Inflammatory macrophage treated with lipopolysaccharide for 1 hour (primary cell): ENCODE measurements at regions not wholly inside any gene's neighbourhood (a gene's known extent, or its start where the extent isn't known, plus 50 kb on each side); places are given as distances from the start of the nearest gene placed in this dataset.
"Not testable (repeated sequence)": the region's sequence is repeated elsewhere in the genome, so short reads cannot be mapped to it uniquely, and the experiment has no call there.

Experiments
- DNase-seq, 2 donors: peaks; one replicate each; pipeline ENCODE4 v3.0.0-alpha.2; 2020 to 2022

DNA sequence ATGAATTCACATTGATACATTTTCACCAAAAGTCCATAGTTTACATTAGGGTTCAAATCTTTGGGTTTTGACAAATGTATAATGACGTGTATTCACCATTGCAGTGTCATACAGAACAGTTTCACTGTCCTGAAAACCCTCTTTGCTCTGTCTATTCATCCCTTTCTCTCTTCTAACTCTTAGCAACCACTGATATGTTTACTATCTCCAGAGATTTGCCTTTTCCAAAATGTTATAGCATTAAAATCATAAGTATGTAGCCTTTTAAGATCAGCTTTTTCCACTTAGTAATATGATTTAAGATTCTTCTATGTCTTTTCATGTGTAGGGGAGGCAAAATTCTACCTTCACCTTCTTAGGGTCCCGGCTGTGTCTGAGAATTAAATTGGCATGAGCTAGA is 203.8 kb downstream of the TPRG1 start:
- DNase-seq = no peak

DNA sequence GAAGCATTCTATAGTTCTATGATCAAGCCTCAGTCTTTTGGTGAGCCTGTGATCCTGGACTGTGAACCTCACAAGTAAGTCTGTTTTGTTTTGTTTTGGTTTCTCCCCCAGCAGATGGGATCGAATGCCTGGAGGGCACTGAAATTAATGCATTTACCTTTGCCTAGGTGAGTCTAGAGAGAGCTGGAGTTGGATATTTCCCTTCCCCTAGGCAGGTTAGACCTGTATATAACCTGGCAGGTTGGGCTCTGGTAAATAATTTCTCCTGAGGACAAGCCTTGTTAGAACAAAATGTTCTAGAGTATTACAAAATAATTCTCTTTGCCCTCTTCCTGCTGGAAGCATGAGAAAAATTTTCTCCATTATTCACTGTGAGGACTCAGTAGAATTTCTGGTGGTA is 211.9 kb downstream of the TPRG1 start:
- no peak for DNase-seq

DNA sequence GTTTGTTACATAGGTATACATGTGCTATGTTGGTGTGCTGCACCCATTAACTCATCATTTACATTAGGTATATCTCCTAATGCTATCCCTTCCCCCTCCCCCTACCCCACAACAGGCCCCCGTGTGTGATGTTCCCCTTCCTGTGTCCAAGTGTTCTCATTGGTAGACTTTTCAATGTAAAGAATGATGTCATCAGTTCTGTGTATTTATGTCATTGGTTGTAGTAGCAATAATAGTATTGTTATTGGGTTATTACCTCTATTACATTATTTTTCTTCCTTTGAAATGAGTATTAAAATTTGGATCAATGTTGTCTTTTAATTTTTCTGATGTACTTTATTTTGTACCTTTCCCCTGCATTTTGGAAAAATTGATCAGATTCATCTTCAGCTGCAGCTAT is 214.1 kb downstream of the TPRG1 start:
- not testable (repeated sequence) for DNase-seq

DNA sequence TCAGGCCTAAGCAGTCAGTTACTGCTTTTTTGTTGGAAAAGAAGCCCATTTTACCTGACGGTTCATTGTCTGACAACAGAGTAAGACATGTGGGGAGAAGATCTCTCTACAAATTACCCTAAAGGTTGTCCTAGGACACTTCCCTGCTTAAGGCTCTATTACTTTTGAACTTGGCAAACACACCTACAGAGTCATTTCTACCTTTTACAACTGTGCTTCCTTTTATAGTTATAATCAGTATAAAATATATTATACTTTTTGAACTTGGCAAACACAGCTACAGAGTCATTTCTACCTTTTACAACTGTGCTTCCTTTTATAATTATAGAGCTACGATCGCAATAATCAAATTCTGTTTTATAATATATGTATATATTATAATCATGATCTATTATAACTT is 215.0 kb downstream of the TPRG1 start:
- no peak for DNase-seq

DNA sequence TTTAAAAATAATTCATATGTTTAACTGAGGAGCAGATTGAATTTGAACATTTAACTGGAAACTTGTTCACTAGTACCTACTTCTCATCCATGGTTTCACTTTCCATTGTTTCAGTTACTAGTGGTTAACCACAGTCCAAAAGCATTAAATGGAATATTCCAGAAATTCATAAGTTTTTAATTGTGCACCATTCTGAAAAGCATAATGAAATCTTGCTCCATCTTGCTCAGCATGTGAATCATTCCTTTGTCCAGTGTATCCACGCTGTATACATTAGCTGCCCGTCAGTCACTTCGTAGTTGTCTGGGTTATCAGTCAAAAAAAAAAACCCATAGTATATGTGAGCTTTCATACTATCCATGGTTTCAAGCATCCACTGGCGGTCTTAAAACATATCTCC is 217.6 kb downstream of the TPRG1 start:
- no peak for DNase-seq

DNA sequence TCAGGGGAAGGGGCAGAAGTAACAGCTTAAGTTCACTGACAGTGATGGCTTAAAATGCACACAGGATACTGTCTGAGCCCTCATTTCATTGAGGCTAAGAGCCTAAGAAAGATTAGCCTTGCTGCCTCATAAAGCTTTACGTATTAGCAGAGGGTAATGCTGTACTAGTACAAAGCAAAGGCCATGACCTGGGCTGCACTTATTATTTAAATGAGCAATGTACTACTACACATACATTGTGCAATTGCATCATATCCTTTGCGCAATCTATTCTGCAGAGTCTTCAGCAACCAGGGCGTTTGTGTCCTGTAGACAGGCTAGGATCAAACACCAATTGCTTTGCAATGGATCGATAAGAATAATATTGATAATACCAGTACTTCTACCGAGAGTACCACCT is 221.8 kb downstream of the TPRG1 start:
- DNase-seq = peak; percentile 49 to 74

DNA sequence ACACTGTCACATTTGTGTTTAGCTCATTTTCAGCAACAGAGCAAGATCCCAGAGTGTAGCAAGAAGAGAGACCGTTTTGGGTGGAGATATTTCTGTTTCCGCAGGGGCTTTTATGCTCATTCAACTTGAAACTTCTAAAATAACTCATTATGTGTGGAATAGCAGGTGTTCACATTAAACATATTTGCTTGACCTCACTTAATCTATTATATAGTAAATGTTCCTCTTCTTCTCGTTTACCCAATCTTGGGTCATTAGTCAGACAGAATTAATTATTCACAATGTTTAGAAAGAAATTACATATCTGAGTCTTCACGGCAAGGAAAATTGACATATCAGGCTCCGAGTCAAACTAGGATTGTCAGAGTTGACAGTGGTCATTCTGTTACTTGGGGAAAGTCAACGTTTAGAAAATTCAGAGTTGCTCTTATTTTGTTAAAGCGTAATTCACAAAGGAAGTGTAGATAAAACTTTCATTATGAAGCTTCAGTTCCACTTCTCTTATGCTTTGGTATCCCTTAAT is 222.9 kb downstream of the TPRG1 start:
- DNase-seq = peak in 1 of 2 donors; percentile 3

DNA sequence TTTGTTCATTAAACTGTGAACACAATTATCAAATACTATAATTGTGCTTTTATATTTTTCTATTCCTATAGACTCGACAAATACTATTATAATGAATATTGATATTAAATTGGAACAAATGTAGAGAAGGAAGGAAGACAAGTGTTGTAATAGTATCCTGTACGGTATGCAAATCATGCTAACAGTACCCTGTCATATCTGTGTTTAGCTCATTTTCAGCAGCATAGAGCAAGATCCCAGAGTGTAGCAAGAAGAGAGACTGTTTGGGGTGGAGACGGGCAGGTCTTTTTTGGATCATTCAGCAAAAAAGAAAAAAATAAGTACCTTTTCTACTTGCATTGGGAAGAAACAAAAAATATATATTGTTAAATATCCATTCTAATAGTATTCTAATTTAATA is 224.1 kb downstream of the TPRG1 start:
- peak; percentile 12 to 14 for DNase-seq

DNA sequence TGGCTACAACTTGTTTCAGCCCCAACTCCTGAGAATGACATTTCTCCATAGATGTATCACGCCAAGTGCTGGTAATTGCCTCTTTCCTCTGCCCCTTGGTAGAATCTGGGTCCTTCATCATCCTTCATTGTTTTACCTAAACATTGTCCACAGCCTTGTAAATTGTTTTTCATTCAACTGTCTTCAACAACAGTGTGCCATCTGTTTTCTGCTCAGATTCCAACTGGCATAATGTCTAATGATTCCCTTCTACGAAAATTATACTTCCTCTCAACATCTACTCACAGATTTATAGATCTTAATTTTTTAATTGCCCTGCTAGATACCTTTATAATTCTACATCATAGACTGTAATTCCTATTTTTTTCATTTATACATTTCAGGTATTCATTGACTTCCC is 226.9 kb downstream of the TPRG1 start:
- DNase-seq = no peak

DNA sequence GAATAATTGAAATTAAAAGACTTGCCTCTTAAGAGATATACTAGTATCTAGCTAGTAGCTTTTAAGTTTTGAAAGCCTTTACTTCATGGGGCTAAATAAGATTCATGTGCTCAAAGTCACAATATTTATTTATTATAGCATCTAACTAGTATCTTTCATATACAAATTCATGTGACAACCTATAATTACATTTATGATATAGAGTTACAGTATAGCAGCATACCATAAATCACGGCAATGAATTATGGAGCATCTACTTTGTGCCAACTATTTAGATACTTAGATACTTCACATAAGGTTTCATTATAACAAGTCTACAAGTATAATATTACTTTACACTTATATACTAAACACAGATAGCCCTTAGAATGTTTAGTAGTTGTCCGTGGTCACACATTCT is 229.4 kb downstream of the TPRG1 start:
- no peak for DNase-seq

DNA sequence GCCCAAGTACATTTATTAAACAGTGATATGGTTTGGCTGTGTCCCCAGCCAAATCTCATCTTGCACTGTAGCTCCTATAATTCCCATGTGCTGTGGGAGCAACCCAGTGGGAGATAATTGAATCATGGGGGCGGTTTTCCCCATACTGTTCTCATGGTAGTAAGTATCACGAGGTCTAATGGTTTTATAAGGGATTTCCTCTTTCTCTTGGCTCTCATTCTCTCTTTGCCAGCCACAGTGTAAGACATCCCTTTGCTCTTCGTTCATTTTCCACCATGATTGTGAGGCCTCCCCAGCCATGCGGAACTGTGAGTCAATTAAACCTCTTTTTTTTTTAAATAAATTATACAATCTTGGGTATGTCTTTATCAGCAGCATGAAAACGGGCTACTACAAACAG is 228.0 kb upstream of the TP63 start:
- DNase-seq = no peak

DNA sequence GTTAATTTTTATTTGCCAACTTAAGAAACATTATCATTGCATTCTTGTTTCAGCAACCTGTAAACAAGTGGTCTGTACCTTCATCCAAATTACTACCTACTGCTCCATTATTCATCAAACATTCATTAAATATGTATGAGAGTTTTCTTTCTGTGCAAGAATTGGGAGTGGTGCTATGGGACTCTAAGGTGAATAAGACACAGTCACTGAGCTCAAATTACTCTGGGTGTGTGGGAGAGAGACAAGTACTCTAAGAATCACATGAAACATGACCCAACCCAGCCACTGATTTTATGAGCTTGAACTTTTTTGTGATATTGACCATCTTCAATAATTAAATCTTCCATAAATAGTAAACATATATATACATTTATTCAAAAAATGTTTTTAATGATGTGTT is 227.2 kb upstream of the TP63 start:
- DNase-seq = no peak

DNA sequence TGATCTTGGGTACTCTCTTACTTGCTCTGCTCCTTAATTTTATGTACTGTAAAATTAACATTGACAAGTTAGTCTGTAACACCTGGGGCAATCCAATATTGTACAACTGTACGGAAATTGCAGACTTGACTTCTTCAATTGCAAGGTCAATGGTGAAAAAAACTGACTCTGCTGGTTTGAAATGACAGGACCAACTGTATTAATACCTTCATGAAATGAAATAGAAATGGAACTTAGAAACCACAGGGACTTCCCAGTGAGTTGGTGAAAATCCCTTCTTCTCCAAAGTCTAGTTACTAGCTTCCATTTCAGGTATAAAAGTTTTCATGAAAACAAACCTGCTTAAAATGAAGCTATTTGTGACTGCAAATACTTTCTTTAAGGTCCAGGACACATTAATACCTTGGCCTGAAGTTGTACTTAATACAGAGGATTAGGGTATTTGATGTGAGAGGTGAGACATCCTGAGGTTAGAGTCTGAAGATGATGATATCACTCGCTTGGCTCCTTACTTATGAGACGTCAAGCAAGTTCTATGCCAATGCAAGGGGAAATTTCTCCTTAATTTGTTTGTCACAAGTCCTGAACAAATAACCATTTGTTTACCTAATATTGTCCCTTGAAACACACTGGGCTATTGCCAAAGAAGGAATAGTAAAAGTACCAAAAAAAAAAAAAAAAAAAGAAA is 226.2 kb upstream of the TP63 start:
- no peak for DNase-seq

DNA sequence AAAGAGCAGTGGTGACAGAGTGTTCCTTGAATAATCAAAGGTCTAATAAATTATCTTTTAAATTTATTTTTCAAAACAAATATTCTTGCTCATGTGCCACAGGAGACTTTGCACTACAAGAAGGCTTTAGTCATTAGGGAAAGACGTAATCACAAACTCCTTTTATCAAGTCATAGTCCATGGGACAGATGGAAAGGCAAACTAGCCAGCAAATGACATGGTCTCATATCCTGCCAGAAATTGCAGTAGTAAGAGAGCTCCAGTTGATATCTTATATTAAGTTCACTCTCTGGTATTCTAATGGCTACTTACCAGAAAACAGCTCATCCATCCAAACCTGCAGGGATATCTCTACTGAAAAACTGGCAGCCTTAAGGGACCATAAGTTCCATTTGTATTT is 225.0 kb upstream of the TP63 start:
- DNase-seq = no peak

DNA sequence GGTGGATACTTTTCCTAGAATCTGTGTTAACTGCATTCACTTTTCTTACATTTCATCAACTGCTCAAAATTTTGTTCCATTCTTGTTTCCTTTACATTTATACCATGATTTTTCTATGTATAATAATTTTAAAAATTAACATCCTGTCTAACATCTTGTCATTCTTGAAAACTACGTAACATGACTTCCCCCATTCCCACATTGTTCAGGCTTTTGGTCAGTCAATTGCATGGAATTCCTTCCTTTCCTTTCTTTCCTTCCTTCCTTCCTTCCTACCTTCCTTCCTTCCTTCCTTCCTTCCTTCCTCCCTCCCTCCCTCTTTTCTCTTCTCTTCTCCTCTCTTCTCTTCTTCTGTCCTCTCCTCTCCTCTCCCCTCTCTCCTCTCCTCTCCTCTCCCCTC is 220.7 kb upstream of the TP63 start:
- no peak for DNase-seq

DNA sequence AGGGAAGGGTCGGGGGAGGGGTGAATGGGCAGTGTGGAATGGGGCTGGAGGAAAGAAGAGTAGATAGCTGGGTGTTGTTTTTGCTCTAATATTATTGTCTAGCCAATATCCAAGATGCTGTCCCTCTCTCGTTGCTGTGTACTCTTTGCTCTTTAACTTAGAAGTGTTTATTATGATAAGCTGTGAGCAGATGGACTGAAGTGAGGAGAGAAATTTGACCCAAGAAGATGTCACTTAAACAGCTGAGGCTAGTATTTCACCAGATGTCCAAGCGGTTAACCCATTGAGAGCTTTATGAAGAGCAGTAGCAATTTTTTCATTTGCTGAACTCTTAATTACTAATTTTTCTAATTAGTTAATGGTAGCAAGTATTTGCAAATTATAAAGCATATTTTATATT is 212.2 kb upstream of the TP63 start:
- no peak for DNase-seq

DNA sequence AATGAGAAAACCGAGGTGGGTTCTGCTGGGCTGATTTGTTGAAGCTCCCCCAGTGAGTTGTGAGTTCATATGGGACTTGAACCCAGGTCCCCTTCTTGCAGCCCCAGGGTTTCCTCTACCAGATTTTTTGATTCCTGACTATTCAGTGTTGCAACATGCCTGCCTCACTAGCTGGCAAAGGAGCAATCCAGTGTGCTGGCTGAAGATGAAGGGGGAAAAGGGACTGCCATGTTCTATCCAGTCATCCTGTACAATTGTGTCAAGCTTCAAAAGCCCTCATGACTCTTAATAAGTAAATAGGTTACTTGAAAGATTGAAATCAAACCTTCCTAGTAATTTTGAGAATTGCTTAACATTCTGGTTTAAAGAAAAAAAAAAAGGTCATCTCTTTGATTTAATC is 211.5 kb upstream of the TP63 start:
- DNase-seq = no peak

DNA sequence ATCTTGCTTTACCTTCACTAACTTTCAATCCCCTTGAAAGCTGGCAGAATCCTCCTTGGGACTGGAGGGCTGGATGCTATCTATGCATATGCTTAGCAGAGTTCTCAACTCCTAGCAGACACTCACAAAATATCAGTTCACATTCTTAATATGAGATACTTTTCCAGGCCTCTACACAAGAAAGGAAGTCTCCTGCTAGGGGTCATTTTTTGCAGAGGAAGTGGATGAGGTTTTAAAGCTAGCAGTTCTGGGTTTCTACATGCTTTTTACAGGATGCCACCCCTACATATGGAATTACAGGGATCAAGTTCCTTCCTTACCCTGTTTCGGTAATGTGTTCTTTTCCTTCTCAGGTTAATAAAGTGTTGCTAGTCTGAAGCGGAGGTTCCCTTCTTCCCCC is 206.3 kb upstream of the TP63 start:
- no peak for DNase-seq

DNA sequence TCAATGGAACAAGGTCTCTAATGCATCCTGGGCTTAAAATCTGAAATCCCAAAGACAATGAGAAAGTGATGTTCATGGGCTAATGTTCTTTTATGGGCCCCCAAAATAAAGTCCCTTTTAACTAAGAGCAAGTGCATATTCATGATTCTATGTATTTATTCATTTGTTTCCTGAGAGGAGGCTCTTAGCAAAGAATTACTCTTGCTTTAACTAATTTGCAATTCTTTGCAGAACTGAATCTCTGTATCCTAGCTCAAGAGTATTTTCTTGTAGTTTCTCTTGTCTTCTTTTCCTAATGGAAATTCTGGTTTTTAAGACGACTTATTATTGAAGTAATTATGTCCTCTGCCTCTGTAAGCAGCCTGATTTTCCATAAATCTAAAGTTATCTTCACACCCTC is 202.2 kb upstream of the TP63 start:
- no peak for DNase-seq

DNA sequence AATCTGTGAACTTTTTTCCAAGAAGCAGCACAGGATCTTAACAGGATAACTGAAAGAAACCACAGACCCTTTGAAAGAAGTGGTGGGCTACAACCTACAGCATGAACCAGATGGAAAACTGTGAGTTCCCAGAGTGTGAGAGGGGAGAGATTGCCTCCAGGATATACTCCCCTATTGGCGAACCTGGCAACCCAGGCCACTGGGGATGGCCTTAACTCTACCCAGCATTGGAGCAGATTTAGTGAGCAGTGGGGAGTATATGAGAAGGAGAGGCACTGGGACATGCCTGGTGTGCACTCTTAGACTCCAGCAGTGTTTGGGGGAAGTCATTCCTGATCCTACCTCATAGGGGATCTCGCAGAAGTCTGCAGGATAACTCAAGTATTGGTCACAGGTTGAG is 201.0 kb upstream of the TP63 start:
- no peak for DNase-seq

DNA sequence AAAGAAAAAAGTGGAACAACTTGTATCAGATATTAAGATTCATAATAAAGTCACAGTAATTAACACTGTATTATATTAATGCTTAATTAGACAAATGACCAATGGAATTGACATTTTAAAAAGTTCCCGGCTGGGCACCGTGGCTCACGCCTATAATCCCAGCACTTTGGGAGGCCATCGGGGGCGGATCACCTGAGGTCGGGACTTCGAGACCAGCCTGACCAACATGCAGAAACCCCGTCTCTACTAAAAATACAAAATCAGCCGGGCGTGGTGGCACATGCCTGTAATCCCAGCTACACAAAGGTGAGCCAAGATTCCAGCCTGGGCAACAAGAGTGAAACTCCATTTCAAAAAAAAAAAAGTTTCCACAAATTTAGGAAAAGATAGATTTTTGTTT is 188.9 kb upstream of the TP63 start:
- DNase-seq = not testable (repeated sequence)

DNA sequence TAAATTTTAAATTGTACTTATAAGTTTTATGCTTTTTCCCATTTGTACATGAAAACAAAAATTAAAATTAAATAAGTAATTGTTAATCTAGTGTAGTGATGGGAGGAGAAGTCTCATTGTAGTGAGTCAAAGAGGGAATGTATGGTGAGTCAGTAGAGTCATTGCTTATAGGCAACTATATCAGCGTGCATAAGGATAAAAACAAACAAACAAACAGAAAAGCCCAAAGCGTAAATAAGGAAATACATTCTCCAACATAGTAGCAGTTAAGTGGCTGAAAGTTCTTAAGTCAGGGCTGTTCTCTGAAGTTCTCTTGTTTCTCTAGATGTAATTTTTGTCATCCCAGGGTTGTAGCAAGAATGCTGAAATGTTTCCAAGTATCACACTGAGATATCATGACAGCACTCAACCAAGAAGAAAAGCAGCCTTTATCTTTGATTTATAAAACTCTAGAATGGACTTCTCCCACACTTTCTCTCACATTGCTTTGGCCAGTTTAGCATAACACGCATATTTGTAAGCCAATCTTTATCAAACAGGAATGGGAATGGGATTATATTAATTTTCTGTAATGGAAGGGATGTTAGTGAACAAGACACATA is 184.1 kb upstream of the TP63 start:
- no peak for DNase-seq

DNA sequence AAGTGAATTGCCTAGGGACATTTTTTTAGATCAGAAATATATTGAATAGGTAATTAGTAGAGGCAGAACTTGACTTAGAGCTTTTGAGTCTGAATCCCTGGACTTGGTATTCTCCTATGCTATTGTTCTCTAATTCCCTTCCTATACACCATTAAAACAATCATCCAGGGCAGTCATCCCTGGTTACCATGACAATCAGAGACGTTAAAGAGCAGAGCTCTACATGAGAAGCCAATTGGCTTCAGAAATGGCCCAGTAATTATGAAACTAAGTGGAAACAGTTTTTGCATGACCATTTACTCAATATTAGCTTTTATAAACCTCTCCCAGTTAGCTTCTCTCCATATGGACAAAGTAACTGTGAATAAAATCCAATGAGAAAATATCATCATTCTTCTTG is 182.1 kb upstream of the TP63 start:
- no peak for DNase-seq

DNA sequence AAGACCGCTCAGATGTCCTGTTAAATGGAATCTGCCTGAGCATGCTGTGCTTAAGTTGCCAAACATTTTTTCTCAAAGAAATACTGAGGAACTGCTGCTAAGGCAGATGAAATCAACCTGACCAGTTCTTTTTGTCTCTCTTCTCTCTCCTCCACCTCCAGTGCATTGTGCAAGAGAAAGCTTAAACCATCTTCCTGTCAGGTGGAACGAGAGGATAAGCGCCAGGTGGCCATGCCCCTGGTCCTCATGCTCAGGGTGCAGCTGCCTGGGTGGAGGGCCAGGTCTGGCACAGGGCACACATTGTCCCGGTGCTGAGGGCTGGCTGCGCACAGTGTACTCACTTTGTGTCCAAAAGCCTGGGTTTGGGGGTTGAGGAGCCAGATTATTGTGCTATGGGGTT is 176.2 kb upstream of the TP63 start:
- no peak for DNase-seq
